HG02642 (cell line): ENCODE measurements at regions not wholly inside any gene's neighbourhood (a gene's known extent, or its start where the extent isn't known, plus 50 kb on each side); places are given as distances from the start of the nearest gene placed in this dataset.
"Not testable (repeated sequence)": the region's sequence is repeated elsewhere in the genome, so short reads cannot be mapped to it uniquely, and the experiment has no call there.

Experiments used
- ATAC-seq: cut with Tn5 transposase; IDR thresholded peaks from one replicate; pipeline ENCODE4 v1.9.1; 2021; ENCODE audit warnings: mild to moderate bottlenecking; ENCODE audit not compliant: unreplicated experiment, poor library complexity

DNA sequence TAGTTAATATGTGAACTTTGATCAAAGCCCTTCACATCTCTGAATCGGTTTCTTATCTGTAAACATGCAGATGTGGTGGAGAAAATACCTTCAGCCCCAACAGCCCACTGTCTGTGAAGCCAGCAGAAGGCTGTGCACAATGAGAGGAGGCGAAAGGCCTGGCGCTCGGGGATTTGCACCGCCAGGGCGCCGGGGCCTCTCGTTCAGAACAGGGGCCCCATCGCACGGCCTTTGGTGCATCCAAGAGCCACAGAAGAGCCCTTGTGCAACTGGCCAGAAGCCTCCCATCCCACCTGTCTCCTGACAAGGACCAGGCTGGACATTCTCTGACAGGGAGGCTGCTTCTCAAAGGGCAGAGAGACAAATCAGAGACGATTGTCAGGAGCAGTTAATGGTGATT is 407.2 kb upstream of the MYT1L start:
- ATAC-seq = no peak

DNA sequence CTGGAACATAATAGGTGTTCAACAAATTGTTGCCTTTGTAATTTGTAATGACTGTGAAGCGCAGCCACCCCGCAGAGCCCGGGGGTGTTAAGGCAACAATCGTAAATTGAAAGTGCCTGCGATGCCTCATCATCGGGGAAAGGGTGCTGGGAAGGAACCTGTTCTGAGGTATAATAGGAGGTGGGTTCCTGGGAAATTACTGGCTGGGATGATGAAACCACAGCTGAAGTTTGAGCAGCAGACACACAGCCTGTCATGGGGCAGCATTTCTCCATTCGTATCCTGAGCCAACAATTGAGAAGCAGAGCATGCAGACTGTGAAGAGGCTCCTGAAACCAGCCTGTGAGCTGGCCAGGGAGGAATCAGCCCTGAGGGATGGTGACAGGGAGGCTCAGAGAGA is 404.0 kb upstream of the MYT1L start:
- ATAC-seq = no peak

DNA sequence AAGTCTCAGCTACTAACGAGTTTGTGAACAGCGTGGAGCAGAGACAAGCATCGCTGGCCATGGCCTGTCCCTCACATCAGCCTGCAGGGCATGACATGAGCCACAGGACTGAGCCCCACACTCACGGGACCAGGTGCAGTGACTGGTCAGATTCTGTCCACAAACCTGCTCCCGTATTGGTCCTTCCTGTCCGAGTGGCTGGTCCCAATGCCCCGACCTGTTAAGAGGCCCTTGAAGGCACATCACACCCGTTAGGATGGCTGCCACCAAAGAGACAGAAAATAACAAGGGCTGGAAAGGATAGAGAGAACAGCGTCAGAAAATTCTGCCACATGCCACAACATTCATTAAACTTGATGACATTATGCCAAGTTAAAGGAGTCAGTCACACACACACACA is 403.2 kb upstream of the MYT1L start:
- ATAC-seq = no peak

DNA sequence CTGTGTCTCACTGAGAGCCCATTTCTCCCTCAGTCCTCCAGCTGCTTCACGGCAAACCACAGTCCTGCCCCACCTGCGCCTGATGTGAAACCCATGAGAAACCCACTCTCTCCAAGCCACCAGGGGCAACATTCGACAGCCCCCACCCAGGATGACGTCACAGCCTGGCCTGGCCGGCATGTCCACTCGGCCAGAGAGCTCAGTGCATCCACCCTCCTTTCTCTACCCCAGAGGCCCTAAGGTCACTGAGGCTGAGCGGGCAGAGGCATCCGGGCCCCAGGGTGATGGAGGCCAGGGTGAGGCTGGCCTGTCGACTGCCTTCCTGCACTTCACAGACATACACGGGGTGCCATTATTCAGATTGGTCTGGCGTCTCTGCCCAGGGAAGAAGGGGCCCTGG is 402.7 kb upstream of the MYT1L start:
- ATAC-seq = no peak

DNA sequence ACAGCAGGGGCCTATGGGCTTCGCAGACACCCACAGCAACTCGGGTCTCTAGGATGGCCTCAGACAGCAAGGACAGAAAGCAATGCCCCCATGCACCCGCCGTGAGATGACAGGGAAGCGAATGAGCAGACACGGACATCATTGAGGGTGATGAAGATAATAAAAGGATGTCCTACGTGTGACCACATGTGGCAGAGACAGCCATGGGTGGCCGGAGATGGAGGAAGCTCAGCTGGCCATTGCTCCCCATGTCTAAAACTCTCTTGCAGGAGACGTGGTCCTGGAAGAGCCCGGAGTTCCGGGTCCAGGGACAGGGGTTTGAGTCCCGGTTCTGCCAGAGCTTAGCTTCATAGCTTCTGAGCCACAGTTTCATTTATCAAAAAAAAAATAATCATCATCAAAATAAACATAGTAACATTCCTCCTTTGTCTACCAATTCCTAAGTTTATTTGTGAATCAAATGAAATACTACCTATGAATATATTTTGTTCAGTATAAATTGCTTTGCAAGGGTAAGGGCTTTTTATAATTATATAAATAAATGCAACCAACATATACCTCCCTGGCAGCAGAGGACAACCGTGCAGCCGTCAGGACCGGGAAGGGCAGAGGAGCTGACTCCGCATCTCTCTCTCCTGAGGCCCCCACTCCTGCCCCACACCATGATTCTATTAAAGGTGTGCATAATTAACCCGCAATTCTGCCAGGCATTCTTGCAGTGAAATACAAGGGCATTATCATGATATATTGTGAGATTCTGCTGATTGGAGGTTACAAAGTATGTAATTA is 401.4 kb upstream of the MYT1L start:
- ATAC-seq = no peak

DNA sequence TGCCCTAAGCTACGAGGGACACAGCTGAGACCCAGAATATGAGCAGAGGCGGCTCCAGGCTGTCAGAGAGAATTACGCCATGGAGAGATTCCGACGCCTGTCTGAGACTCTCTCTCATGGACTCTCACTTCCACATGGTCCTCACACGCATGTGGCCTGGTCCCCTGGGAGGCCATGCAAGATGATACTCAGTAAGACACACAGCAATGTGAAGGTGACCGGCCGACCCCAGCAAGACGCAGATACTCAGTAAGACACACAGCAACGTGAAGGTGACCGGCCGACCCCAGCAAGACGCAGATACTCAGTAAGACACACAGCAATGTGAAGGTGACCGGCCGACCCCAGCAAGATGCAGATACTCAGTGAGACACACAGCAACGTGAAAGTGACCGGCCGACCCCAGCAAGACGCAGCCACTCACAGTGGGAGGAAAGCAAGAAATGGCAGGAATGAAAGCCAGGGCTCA is 400.8 kb upstream of the MYT1L start:
- no peak for ATAC-seq

DNA sequence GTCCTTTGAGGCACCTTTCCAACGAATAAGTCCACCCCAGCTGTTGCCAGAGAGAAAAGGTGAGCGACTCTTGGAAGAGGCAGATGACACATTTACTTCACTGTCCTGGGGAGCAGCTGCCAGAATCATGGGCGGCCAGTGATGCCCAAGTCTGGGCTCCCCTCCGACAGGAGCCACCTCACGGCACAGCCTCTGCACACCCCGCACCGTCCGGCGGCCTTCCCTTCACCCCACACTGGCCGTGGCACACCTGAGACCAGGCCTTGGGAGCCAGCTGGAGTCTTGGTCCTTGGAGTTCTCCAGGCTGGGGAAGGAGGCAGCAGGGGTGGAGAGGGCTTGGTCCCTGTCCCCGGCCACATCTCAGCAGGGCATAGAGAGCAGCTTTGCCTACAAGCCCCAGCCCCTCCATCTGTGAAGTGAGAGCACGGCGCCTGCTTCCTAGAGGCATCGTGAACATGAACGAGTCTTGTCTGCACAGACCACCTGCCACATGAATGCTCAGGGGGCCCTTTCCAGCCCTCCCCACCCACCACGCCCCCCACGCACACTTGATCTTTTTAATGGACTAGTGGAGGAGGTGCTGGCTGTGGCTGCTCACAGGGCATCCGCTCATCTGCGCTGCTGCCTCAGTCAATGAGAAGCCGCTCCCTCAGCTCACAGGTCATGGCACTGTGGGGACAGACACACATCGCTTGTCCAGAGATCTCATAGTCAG is 400.2 kb upstream of the MYT1L start:
- no peak for ATAC-seq

DNA sequence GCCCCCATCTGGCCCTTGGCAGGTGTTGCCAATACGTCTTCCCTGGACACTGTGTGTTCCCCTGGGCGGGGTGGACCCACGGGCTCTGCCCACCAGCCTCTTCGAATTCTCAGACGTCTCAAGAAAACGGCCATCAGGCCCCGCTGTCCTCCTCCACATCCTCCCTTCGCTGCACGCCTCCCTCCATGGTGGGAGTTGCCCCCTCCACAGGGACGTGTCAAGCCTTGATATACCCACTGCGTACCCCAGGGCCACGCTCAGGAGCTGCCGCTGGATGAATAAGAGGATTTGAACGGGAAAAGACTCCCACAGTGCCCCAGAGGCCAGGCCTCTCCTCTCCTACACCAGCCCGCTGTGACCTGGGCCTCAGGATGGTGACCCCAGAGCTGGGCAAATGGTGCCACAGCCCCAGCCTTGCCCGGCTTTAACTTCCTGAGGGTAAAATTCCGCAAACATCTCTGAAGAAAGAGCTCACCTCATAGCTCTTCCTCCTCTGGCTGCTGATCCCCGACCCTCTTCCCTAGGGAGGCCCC is 399.3 kb upstream of the MYT1L start:
- ATAC-seq = no peak

DNA sequence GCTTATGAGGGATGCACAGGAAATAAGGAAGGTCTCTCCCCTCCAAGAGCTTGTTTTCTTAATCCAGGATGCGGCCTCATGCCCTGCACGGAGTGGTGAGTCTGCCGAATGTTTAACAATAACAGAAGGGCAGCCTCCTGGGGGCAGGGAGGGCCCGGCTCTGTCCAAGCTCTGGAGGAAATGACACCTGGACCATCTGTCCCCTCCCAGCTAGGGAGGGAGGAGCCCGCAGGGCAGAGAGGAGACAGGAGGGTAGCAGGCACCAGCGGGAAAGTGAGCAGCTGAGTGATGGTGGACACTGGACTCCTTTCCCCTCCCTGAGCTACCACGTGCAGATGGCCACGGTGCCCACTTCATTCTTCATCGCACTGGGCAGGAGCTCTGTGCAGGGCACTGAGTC is 398.2 kb upstream of the MYT1L start:
- no peak for ATAC-seq

DNA sequence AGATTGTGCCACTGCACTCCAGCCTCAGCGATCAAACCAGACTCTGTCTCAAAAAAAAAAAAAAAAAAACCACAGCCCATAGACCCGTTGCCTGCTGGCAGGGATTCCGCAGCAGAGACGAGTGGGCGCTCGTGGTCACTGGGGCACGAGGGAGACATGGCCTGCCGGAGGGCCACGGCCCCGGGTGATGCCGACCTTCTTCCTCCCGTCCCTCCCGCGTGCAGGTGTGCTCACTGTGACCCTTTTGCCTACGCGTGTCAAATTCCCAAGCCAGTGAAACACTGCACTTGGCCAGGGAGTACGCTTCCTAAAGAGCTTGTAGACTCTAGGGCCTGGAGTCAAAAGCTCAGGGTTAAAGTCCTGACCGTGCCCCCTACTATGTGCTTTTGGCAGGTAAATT is 397.6 kb upstream of the MYT1L start:
- no peak for ATAC-seq

DNA sequence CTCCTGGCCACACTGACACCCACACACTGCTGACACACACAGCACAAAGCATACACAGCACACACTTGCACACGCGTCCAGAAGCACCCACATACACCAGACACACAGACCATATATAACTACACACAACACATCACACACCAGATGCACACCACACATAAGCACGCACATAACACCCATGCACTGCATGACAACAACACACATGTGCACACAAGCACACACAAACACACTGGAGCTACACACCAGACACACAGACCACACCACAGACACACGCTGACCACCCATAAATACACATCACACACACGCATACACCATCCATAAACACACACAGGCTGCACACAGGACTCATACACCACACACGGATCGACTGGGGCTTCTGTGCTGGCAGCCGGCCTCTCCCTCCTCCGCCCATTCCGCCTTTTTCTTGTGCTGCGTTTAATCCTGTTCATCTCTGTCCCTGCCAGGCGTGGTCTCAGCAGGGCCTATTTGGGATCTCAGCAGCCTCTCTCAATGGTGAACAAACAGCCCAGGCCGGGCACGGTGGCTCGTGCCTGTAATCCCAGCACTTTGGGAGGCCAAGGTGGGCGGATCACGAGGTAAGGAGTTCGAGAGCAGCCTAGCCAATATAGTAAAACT is 396.9 kb upstream of the MYT1L start:
- no peak for ATAC-seq

DNA sequence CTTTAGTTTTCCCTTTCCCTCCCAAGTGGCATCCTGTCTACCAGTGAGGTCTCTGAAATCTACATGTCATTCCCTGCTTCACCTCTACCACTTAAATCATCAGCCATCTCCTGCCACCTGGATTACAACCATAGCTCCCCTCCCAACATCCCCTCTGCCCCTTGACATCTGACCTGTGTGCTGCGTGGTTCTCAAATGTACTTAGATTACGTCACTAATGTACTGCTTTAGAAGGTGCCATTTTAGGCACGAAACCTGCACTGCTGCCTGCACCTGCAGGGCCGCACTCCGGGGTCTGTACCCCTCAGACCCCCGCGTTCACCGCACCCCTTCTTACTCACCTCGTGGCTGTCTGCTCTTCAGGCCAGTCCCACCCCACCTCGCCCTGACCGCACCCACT is 395.1 kb upstream of the MYT1L start:
- no peak for ATAC-seq

DNA sequence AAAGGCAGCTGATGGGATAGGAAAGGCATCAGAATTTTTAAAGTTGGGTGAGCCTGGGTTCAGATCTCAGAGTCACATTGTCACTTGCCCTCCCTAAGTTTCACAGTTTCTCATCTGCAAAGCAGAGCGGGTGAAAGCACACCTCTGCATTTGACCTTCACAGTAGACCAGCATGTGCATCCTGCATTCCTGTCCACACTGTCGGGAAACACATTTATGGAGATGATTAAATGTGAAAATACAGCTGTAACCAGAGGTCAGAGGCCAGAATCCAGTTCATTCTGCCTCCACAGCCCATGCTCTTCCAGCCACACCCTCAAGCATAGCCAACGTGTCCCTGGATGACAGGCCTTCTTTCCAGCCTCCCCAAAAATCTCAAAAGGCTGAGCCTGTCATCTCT is 392.0 kb upstream of the MYT1L start:
- no peak for ATAC-seq

DNA sequence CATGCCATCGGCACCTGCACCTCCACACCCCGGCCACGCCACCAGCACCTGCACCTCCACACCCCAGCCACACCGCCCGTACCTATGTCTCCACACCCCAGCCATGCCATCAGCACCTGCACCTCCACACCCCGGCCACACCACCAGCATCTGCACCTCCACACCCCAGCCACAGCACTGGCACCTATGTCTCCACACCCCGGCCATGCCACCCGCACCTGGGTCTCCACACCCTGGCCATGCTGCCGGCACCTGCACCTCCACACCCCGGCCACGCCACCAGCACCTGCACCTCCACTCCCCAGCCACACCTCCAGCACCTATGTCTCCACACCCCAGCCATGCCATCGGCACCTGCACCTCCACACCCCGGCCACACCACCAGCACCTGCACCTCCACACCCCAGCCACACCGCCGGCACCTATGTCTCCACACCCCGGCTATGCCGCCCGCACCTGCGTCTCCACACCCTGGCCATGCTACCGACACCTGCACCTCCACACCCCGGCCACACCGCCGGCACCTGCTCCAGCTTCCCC is 390.3 kb upstream of the MYT1L start:
- ATAC-seq = no peak

DNA sequence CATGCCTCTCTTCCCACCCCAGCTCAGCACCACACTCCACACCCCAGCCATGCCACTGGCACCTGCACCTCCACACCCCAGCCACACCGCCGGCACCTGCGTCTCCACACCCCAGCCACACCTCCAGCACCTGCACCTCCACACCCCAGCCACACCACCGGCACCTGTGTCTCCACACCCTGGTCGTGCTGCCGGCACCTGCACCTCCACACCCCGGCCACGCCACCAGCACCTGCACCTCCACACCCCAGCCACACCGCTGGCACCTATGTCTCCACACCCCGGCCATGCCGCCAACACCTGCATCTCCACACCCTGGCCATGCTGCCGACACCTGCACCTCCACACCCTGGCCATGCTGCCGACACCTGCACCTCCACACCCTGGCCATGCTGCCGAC is 389.7 kb upstream of the MYT1L start:
- ATAC-seq = not testable (repeated sequence)

DNA sequence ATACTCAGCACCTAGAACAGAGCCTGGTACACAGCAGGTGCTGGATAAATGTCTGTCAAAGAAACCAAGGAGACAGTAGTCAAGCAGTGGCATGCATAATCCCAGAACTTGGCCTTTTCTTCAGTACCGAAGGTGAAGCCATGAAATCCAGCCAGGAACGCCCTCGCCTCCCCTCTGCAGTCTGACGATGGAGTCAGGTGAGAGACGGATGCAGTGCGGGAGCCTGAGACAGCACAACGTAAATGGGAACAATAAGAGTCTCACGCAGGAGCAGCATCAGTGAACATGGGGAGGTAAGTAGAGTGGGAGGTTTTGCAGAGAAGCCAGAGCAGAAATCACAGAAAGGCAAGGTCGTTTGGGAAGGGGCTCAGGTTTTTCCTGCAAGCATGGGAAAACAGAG is 389.3 kb upstream of the MYT1L start:
- no peak for ATAC-seq

DNA sequence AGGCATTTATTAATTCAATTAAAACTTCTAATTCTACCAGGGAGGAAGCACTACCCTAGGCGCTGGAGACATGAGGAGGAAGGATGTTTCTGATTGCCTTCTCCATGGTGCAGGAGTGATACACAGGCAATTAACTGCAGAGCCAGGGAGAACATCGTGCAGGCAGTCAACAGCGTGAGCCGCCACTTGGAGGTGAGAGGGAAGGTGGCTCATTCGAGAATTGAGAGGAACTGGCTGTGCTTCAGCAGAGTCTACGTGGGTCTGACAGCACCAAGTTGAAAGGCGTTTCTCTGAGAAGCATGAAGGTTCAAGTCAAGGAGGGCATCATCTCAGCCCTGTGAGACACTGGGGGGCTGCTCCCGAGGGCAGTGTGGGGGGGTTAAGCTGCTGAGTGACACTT is 388.7 kb upstream of the MYT1L start:
- ATAC-seq = no peak

DNA sequence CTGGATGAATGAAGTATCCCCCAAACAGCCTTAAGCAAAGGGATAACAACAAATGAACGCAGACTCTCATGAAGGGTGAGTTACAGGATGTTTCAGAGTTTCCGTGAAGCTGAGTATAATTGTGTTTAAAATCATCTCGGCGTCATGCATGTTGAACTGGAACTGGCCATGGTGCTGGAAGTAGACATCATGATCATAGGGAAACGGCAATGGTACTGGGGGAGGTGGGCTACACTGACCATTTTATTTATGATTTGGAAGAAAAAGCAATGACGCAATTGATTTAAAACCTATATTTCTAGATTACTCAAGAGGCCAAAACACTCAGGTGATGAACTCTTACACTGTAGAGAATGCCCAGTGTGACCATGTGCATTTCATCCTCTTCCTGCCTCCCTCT is 387.9 kb upstream of the MYT1L start:
- ATAC-seq = no peak

DNA sequence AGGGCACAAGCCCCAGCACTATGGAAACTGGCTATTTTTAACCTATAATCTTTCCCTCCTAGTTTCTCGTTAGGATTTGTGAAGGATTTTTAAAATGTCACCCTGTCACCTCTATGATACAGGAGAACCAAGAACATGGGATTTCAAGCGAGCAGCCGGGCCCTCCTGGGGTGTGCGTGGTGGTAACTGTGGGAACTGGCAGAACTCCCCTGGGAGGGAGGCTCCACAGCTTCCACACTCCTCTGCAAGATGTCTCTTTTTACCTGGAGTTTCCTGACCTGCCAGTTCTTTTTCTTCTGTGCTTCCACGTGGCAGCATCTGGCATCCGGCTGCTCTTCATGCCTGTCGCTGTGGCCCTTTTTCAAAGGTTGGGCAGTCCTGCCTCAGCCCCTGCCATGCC is 386.3 kb upstream of the MYT1L start:
- no peak for ATAC-seq

DNA sequence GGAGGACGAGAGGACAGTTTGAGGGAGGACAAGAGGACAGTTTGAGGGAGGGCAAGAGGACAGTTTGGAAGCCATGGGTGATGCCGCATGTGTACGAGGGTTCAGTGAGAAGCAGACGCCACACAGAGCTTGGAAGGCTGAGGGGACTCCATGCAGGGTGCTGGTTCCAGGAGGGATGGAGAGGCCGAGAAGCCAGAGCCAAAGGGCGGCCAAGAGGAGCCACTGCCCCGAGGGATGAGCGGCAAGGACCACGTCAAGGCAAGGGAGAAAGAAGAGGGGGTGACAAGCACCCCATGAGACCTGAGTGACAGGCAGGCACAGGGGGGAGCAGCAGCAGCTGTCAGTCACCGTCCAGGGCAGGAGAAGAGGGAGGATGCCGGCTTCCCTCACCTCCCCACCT is 385.7 kb upstream of the MYT1L start:
- no peak for ATAC-seq
